22Rv1 (cell line): ENCODE measurements at regions not wholly inside any gene's neighbourhood (a gene's known extent, or its start where the extent isn't known, plus 50 kb on each side); places are given as distances from the start of the nearest gene placed in this dataset.
"Not testable (repeated sequence)": the region's sequence is repeated elsewhere in the genome, so short reads cannot be mapped to it uniquely, and the experiment has no call there.

Source experiments
- ZFX ChIP-seq: fragments of 450-650 bp; IDR thresholded peaks from 2 replicates; pipeline ENCODE4 v1.6.1; 2017; ENCODE audit warnings: antibody characterized with exemption, borderline replicate concordance
- TF ChIP-seq, protein P1 (sequence below): fragments of 450-650 bp; IDR thresholded peaks from 2 replicates; pipeline ENCODE4 v1.5.1; 2017; ENCODE audit warnings: mild to moderate bottlenecking

GRCh38 chr3:178349218-178349596, 187.0 kb upstream of the KCNMB2 start:
- TF ChIP-seq, protein P1, sequence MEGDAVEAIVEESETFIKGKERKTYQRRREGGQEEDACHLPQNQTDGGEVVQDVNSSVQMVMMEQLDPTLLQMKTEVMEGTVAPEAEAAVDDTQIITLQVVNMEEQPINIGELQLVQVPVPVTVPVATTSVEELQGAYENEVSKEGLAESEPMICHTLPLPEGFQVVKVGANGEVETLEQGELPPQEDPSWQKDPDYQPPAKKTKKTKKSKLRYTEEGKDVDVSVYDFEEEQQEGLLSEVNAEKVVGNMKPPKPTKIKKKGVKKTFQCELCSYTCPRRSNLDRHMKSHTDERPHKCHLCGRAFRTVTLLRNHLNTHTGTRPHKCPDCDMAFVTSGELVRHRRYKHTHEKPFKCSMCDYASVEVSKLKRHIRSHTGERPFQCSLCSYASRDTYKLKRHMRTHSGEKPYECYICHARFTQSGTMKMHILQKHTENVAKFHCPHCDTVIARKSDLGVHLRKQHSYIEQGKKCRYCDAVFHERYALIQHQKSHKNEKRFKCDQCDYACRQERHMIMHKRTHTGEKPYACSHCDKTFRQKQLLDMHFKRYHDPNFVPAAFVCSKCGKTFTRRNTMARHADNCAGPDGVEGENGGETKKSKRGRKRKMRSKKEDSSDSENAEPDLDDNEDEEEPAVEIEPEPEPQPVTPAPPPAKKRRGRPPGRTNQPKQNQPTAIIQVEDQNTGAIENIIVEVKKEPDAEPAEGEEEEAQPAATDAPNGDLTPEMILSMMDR, result not testable (repeated sequence)
- TF ChIP-seq ZFX, result not testable (repeated sequence)
